Heart left ventricle (tissue), 13 donors: ENCODE measurements at regions not wholly inside any gene's neighbourhood (a gene's known extent, or its start where the extent isn't known, plus 50 kb on each side); places are given as distances from the start of the nearest gene placed in this dataset.

ENCODE experiments used
- CTCF ChIP-seq, 12 donors: fragments of 200-600 bp; sonication (generic) in 4 of 12; IDR thresholded peaks; one replicate each; pipeline versions ENCODE4 v1.5.0 to v1.8.0; 2018 to 2022; ENCODE audit warnings: antibody characterized with exemption in 12 of 12, mild to moderate bottlenecking in 5 of 12
- POLR2A ChIP-seq, 2 donors: fragments of 450-650 bp; IDR thresholded peaks; one replicate each; pipeline ENCODE4 v1.6.1; 2017; ENCODE audit warnings: antibody characterized with exemption in 2 of 2, mild to moderate bottlenecking in 2 of 2, moderate library complexity in 2 of 2
- donor health status: ischemic (EF 13 %, LVEDD 7.1; RV severe dilation, severe dysfunction).
- donor health status: DM: no; HTN: yes; CAD: no.
- donor health status: DM: no; HTN: no; CAD: no.
- donor health status: ischemic (EF 25% LVEDD 6.9; RV normal size, moderate dysfunction).
- donor health status: ischemic (EF 25% LVEDD 5.7; RV mildly dilated, moderate dysfunction).
- donor health status: ischemic (EF 35%, LVEDD 5.7; RV mildly dilated, moderate dysfunction).
- donor health status: nonischemic (EF 11% LVEDD 7.7; RV severe dilation, severe dysfunction).
- donor health status: DM: yes; HTN: yes; CAD: no.
- donor health status: PGD.
- donor health status: ischemic (EF 29% LVEDD 5.4; RV normal size, mild dysfunction).
- donor health status: nonischemic (EF 23%, LVEDD 6.1; RV moderate dilation, normal function).

GRCh38 chr20:60815656-60816055, 436.4 kb upstream of the CDH4 start:
- no peak for TF ChIP-seq CTCF (IDR thresholded peaks at IDR 0.05)
- no peak for TF ChIP-seq POLR2A (IDR thresholded peaks at IDR 0.05)
